ENCODE measurements at regions not wholly inside any gene's neighbourhood (a gene's known extent, or its start where the extent isn't known, plus 50 kb on each side); places are given as distances from the start of the nearest gene placed in this dataset.
"Not testable (repeated sequence)": the region's sequence is repeated elsewhere in the genome, so short reads cannot be mapped to it uniquely, and the experiment has no call there.

GRCh38 chr6:119490050-119490449, 140.5 kb upstream of the MAN1A1 start:
- TF ChIP-seq CTCF, EP300 (IDR thresholded peaks at IDR 0.05): not testable (repeated sequence)

Measured in gastroesophageal sphincter (tissue), 3 donors.